ENCODE measurements at regions not wholly inside any gene's neighbourhood (a gene's known extent, or its start where the extent isn't known, plus 50 kb on each side); places are given as distances from the start of the nearest gene placed in this dataset.
"Not testable (repeated sequence)": the region's sequence is repeated elsewhere in the genome, so short reads cannot be mapped to it uniquely, and the experiment has no call there.

DNA sequence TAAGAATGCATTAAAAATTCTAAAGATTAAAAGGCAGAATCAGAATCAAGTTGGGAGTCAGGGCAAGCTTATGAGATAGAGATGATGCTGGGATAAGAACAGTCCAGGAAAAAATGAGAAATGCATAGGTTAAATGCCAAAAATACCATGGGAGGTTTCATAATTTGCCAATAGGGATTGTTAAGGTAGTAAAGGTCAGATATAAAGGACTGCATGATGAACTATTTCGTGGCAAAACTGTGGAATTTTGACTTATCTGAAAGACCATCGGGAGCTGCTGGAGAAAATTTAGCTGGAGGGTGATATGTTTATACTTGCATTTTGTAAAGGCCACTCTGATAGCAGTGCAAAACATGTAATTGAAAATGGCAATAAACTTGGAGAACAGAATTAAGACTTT lies 1872.8 kb upstream of the ACO1 start:
- no peak for DNase-seq

DNA sequence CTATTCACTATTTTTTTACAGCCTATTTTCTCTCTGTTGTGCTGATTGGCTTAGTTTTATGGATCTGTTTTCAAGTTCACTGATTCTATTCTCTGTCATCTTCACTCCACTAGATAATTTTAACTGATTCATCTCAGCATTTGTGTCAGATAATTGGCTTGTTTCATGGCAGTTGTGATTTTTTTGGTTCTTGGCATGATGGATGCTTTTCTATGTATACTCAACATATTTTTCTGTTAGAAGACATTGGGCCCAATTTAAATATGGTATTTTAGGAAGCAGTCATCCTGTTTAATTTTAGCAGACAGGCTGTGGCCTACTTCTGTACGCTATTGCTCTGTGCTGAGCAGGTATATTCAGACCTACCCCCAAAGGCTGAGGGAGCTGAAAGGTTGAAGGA lies 1865.3 kb upstream of the ACO1 start:
- no peak for DNase-seq

DNA sequence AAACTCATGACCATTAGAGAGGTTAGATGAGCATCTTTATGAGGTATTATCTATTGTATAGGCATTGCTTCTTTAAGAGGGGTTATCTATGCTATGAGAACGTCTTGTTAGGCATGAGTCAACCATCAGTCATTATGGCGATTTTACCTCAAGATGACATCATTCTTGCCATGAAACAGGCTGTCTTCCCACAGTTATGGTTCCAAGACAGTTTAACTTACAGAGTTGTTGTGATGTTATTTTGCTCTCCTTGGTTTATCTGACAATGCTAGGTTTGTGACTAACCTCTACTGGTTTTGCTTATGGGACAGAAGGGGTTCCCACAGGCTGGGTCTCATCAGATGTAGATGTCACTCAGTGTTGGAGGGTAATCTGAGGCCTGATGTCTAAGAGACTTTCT lies 1864.7 kb upstream of the ACO1 start:
- DNase-seq, result no peak

DNA sequence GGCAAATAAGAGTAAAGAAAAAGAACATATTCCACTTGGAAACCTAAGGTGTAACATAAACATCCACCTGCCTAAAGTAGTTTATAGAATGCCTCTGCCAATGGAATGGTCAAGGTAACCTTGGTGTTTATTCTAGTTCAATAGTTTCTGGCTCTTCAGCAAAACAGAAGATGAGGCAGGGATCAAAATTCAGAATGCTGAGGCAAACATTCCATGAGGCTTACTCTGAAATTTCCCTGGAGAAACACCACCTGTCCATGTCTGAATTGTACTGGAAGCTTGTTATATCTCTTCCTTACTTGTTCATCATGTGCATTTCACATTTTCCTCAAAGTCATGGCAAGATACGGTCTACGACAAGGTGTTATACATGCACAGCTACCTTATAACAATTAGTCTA lies 1862.4 kb upstream of the ACO1 start:
- no peak for DNase-seq

DNA sequence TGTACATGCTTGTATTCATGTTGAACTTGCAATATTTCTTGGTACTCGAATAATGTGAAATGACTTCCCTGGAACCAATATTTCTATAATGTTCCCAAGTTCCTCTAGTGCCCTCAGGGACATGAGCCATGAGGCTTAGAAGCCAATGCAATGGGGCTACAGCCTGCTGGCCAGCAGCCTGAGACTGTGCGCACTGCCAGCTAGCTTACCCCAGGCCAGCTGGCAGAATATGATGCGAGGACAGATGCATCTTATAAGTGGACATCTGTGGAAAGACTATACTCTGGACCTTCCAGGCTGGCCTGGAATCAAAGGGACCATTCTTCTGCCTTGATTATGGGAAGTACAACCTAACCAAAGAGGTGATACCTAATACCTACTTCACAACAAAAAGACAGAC lies 1862.0 kb upstream of the ACO1 start:
- no peak for DNase-seq

DNA sequence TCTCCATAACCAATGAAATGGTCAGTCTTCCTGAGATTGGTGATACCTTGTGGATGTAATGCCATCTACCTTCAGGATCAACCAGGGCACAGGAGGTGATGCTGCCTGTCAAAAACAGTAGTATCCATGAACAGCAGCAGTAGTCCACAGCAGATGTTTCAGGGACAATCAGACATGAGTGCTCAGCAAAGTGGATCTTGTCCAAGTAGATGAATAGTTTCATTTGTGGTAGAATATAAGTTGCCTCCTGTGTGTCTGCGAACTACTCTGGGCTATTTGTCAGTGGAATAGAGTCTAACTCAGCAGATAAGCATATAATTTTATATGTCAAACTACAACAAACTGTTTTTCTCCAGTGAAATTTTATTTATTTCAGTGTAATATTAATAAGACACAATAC lies 1860.1 kb upstream of the ACO1 start:
- DNase-seq, result no peak

DNA sequence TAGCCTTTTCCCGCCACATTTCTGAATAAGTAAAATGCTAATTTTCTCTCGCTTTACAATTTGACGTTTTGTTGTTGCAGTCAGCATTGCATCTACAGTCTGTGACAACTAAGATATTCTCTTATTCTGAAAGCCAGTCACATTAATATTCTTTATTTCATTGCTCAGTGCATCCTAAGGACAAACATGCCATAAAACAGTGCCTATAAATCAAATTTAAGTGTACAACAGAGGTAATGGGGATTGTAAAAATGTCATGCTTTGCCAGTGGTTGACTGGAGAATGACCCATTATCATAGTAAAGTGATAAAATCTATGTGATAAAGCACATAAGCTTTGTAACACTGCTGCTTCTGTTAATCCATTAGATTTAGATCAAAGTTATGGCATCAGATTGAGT lies 1850.0 kb upstream of the ACO1 start:
- no peak for DNase-seq

DNA sequence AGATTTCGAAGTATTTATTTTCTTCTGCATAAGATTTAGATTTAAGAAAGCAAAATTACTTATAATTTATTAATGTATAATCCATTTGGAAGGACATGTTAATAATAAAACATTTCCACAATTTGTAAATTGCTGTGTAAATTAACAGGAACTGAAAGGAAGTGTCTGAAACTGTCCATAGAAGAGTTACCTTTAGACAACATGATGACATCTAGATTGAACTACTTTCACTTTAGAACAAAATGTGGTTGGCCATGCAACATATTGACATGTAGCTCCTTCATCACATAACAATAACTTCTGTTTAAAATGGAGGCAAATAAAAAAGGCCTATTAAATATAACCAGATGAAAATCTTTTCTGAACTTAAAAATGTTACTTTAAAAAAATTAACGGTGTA lies 1849.5 kb upstream of the ACO1 start:
- DNase-seq, result no peak

DNA sequence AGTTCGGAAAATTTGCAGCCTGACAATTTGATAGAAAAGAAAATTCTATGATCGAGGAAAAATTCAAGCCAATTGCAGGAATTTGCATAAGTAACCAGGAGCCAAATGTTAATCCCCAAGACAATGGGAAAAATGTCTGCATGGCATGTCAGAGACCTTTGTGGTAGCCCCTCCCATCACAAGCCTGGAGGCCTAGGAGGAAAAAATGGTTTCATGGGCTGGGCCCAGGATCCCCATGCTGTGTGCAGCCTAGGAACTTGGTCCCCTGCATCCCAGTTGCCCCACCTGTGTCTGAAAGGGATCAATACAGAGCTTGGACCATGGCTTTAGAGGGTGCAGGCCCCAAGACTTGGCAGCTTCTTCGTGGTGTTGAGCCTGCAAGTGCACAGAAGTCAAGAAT lies 1847.9 kb upstream of the ACO1 start:
- DNase-seq, result no peak

DNA sequence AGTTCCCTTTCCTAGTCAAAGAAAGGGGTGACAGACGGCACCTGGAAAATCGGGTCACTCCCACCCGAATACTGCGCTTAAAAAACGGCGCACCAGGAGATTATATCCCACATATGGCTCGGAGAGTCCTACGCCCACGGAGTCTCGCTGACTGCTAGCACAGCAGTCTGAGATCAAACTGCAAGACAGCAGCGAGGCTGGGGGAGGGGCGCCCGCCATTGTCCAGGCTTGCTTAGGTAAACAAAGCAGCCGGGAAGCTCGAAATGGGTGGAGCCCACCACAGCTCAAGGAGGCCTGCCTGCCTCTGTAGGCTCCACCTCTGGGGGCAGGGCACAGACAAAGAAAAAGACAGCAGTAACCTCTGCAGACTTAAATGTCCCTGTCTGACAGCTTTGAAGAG lies 1844.7 kb upstream of the ACO1 start:
- DNase-seq, result not testable (repeated sequence)

DNA sequence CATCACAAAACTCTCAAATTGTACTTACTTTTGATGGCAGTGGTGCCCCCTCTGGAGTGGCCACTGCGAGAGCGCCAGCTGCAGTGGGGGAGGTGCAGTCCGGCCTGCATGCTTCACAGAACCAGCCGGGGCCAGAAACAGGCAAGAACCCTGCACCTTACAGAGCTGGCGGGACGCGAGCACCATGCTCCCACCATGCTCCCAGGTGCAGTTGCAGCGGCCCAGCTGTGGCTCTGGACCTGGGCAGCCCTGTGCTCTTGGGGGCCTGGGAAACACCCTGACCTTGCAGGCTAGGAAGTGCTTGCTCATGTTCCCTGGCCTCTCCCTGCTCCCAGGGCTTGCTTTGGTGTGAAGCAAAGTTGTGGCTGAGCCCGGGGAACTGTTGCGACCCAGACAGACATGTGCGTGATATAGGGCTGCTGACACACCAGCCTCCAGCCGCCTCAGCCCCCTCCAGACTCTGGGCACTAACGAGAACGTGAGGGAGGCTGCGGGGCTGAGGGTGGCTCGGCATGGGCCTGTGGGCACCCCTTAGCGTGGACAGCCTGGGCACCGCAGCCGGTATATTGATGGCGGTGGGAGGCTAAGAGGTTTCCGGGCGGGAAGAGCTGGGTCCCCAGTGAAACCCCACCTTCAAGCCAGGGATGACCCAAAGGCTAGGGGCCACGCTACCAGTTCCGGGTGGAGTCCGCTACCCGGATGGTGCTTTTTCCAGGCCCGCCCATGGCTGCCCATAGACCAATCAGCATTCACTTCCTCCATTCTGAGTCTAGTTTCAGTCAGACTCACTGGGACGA lies 1809.9 kb upstream of the ACO1 start:
- peak; percentile 79 for DNase-seq

DNA sequence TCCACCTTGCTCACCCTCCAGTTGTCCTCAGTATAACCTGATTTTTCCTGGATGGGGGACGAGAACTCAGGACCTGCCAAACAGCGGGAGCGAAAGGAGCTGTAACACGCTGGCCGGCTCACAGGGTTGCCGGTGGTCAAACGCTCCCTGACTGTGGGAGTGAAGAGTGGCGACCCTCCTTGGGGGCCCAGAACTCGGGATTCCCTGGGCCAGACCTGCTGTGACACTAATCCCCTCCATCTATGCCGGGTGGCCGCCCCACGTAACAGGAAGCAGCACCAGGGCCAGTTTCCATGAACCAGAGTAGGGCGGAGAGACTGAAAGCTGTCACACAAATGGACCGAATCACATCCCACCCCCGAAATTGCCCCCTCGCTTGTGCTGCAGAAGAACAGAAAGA lies 1809.2 kb upstream of the ACO1 start:
- peak; percentile 54 for DNase-seq

DNA sequence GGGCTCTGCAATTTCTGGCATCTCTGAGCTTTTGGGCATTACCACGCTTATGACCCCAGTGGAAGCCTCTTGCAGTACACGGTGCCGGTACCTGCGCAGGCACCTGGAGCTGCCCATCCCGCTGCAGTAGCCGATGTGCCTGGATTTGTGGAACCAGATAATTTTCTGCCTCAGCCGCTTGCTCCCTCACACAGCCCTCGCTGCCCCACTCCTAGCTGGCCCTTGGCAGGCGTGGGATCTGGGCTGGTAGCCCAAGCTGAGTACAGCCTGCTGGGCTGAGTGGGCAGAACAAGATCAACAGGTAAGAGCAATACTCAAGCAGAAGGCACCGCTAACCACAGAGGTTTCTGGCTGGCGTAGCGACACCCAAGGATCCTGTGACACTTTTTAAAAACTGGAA lies 1808.8 kb upstream of the ACO1 start:
- DNase-seq, result peak; percentile 62

DNA sequence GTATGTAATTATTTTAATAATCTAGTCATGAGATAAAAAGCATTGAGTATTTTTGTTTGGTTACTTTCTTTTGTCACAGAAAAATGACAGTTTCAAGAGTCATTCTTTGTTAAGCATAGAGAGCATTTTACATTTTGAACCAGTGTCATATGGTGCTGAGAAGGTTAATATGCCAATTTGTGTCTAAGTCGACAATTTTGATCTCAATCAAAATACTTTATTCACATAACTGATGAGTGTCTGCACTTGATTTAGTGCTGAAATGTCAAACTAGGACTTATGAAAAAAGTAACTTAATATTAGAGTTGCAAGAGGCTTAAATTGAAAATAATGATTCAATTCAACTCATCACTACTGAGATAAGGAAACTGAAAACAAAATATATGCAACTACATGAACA lies 1804.6 kb upstream of the ACO1 start:
- DNase-seq, result no peak

DNA sequence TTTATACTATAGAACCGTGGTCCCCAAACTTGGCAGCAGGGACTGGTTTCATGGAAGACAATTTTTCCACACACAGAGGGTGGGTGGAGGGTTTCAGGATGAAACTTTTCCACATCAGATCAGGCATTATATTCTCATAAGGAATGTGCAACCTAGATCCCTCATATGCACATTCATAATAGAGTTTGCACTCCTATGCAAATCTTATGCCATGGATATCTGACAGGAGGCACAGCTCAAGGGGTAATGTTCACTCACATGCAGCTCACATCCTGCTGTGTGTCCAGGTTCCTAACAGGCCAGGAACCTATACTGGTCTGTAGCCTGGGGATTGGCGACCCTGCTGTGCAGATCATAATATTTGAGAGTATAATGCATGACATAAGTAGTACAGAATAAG lies 1802.2 kb upstream of the ACO1 start:
- DNase-seq, result no peak

DNA sequence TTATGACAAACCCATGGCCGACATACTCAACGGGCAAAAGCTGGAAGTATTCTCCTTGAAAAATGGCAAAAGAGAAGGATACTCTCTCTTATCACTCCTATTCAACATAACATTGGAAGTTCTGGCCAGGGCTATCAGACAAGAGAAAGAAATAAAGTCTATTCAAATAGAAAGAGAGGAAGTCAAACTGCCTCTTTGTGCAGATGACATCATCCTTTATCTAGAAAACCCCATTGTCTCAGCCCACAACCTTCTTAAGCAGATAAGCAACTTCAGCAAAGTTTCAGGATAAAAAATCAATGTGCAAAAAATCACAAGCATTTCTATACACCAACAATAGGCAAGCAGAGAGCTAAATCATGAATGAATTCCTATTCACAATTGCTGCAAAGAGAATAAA lies 1799.9 kb upstream of the ACO1 start:
- DNase-seq, result no peak

DNA sequence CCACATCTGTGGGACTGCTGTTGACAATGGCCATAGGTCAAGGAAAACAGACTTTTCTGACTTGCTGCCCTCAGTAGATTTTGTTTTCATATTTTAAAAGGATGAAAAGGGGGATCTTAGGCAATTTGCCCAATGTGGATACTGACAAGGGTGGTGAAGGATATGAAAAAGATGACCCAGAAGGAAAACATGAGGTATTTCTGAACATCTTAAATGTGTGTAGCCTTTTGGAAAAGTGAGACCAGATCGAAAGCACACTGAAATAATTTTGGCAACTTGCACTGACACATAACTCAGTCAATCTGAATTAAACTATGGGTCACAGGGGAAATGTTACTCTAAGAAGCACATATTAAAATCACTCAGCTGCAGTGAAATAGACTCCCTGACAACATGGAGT lies 1793.0 kb upstream of the ACO1 start:
- DNase-seq, result no peak

DNA sequence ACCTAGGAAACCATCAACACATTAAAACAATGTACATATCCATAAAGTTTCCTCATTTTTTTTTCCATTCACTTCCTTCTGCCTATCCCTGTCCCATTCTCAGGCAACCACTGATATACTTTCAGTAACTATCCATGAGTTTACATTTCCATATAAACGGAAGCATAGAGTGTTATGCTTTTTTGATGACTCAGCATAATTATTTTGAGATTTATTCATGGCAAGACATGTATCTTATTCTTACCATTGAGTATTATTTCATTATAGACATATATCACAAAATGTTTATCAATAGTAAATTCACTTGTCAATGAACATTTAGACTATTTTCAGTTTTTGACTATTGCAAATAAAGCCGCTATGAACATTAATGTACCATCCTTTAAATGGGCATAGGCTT lies 1786.8 kb upstream of the ACO1 start:
- DNase-seq, result no peak

DNA sequence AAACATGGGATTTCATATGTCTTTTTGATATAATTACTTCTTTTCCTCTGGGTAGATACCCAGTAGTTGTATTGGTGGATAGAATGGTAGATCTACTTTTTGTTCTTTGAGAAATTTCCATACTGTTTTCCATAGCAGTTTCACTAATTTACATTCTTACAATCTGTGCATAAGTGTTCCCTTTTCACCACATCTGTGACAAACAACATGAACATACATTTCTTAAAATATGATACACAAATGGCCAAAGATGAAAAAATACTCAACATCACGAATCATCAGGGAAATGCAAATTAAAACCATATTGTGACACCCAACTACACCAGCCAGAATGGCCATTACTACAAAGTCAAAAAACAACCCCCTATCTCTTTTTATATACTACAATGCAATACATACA lies 1778.5 kb upstream of the ACO1 start:
- DNase-seq, result no peak

DNA sequence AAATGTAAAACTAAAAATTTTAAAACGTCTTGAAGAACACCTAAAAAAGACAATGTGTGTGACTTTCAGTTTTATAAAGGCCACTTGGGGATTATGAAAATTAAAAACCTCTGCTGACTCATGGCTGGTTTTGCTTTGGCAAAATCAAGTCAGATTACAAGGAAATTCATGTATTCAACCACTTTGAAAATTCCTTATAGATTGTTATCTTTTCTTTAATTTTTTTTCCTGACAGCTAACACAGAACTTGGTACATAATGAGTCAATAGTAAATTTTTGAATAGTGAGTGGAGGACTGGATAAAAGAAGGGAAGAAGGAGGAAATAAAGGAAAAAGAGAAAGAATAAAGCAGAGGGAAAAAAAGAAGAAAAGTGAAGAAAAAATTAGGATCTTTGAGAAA lies 1774.7 kb upstream of the ACO1 start:
- DNase-seq, result no peak

DNA sequence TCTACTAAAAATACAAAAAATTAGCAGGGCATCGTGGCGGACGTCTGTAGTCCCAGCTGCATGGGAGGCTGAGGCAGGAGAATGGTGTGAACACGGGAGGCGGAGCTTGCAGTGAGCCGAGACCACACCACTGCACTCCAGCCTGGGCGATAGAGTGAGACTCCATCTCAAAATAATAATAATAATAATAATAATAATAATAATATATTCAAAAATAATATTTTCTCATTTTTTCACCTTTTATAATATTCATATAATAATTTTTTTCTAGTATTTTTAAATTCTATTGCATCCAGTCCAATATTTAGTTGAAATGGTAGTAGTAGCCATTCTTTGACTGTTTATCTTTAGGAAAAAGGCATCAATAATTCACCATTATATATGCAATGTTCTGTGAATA lies 1767.7 kb upstream of the ACO1 start:
- not testable (repeated sequence) for DNase-seq

DNA sequence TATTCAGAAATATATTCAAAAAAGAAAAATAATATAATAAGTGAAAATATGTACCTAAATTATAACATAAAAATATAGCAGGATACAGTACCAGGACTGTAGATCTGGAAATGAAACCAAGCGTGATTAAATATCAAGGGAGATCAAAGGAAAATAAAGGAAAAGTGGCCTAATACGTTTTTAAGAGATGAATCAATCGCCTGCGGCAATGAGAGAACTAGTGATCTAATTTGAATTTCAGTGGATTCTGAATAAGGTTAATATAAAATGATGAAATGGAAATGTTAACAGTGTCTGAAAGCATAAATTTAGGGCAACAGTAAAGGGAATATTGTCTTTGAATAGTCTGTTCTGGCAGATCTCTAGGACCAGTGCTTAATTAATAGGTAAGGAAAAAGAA lies 1761.9 kb upstream of the ACO1 start:
- DNase-seq, result no peak

DNA sequence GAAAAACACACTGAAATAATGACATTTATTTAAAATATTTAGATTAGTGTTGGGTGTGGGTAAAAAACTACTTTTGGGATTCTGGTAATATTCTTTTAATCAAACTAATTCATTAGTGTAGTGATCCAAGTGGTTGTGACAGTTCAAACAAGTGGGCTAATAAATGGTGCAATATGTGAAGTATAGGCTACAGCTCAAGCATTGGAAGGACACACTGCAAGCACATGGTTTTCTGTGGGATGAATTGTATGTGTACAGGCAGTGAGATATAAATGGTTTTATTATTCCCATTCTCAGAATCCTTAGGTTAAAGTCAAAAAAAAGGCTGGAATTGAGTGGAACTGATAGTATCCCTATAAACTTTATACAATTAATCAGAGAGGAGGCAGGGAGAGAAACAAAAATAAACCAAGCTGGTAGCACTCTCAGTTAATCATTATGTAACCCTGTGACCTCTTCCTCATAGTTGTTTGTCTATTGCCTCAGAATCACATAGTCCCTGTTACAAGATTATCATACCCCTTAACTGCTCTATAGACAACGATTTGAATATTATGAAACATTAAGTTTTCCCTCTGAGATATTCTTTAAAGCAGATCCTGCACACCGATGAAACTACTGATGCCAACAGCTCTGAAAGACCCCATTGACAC lies 1755.4 kb upstream of the ACO1 start:
- peak; percentile 42 for DNase-seq

DNA sequence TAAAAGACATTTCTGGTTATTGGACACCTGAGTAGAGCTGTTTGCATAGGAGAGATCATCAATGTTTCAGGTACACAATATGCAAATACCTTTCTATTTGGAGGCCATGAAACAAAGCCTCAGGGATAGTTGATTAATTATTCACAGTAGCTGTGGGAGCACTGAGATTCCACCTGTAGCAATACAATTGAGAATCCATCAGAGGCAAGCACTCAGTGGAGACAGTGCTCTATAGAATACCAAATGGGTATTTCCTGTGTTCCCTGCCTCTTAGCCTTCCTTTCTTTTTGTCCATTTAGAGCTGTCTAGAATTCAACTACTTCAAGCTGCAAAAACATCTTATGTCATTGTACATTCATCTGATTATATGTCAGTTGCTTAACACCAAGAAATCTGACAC lies 1754.0 kb upstream of the ACO1 start:
- DNase-seq, result no peak

DNA sequence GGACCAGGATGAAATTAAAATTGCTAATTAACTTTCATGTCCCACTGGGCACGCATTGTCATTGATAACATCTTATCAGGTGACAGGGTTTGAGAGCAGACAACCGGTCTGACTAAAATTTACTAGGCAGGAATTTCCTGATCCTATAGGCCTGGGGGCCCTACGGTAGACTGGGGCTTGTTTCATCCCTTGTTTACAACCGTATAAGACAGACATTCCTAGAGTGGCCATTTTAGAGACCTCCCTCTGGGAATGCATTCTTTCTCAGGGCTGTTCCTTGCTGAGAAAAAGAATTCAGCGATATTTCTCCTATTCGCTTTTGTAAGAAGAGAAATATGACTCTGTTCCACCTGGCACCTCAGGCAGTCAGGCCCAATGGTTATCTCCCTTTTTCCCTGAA lies 1737.8 kb upstream of the ACO1 start:
- DNase-seq, result peak; percentile 17
